ENCODE measurements at regions not wholly inside any gene's neighbourhood (a gene's known extent, or its start where the extent isn't known, plus 50 kb on each side); places are given as distances from the start of the nearest gene placed in this dataset.

GRCh38 chr4:96730432-96730831, 890.5 kb downstream of the PDHA2 start:
- no peaks in the 10 kb centered on the region for H3K9me3 ChIP-seq (ENCODE audit: control insufficient read depth in 4 of 4, low read length in 3 of 4)
- no peak for DNase-seq (ENCODE audit: low spot score)
- TF ChIP-seq HNF4A (conservative IDR thresholded peaks at IDR 0.05) (no peak), CTCF (IDR thresholded peaks at IDR 0.05; ENCODE audit: low read depth, low read length, missing input control) (no peak), RAD21 (IDR thresholded peaks at IDR 0.05) (no peak), SP1 (IDR thresholded peaks at IDR 0.05) (no peak), HNF4G (IDR thresholded peaks at IDR 0.05) (no peak), REST (IDR thresholded peaks at IDR 0.05) (no peak), FOXA2 (IDR thresholded peaks at IDR 0.05) (no peak), GABPA (IDR thresholded peaks at IDR 0.05 in 1 of 2, conservative IDR thresholded peaks at IDR 0.05 in 1 of 2) (no peak), EGR1 (IDR thresholded peaks at IDR 0.05; ENCODE audit: low read depth in 2 of 2) (no peak), YY1 (IDR thresholded peaks at IDR 0.05) (no peak), TAF1 (conservative IDR thresholded peaks at IDR 0.05) (no peak), MAX (IDR thresholded peaks at IDR 0.05) (no peak), JUND (IDR thresholded peaks at IDR 0.05) (no peak), RXRA (IDR thresholded peaks at IDR 0.05) (no peak), FOXA1 (IDR thresholded peaks at IDR 0.05) (no peak)
- TF ChIP-seq, protein P1, sequence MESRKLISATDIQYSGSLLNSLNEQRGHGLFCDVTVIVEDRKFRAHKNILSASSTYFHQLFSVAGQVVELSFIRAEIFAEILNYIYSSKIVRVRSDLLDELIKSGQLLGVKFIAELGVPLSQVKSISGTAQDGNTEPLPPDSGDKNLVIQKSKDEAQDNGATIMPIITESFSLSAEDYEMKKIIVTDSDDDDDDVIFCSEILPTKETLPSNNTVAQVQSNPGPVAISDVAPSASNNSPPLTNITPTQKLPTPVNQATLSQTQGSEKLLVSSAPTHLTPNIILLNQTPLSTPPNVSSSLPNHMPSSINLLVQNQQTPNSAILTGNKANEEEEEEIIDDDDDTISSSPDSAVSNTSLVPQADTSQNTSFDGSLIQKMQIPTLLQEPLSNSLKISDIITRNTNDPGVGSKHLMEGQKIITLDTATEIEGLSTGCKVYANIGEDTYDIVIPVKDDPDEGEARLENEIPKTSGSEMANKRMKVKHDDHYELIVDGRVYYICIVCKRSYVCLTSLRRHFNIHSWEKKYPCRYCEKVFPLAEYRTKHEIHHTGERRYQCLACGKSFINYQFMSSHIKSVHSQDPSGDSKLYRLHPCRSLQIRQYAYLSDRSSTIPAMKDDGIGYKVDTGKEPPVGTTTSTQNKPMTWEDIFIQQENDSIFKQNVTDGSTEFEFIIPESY (IDR thresholded peaks at IDR 0.05) = no peak
- TF ChIP-seq, protein P2, sequence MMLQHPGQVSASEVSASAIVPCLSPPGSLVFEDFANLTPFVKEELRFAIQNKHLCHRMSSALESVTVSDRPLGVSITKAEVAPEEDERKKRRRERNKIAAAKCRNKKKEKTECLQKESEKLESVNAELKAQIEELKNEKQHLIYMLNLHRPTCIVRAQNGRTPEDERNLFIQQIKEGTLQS (IDR thresholded peaks at IDR 0.05) = no peak
- H3K27me3 ChIP-seq (ENCODE audit: control insufficient read depth in 4 of 4, insufficient read depth in 4 of 4, low read length in 3 of 4) = no peaks in the 10 kb centered on the region
- H3K4me1 ChIP-seq (ENCODE audit: control insufficient read depth in 4 of 4, insufficient read depth in 4 of 4, low read length in 3 of 4) = no peaks in the 10 kb centered on the region
- H3K4me3 ChIP-seq (ENCODE audit: low read depth in 1 of 3, low read length in 3 of 3) = no peak overlapping the region
- WGBS = 72% methylated on average over 3 of the region's 3 CpGs
- H3K36me3 ChIP-seq (ENCODE audit: control insufficient read depth in 4 of 4, insufficient read depth in 3 of 4, low read depth in 1 of 4, low read length in 3 of 4) = no peaks in the 10 kb centered on the region
- no peak overlapping the region for H3K9ac ChIP-seq (ENCODE audit: low read depth in 1 of 2, low read length in 2 of 2)
- no peak overlapping the region for H3K27ac ChIP-seq (ENCODE audit: low read depth in 1 of 2, low read length in 2 of 2)

Measured in liver (tissue), 8 donors.